Coronary artery (tissue), 2 donors: ENCODE measurements at regions not wholly inside any gene's neighbourhood (a gene's known extent, or its start where the extent isn't known, plus 50 kb on each side); places are given as distances from the start of the nearest gene placed in this dataset.

Experiments
- DNase-seq: peaks from one replicate; pipeline ENCODE4 v3.0.0-alpha.2; 2017; ENCODE audit warnings: low spot score
- H3K27ac ChIP-seq, 2 donors: fragments of 200-600 bp; sonication (generic); one replicate each; pipeline ENCODE4 v1.5.1; 2016 to 2019
- H3K4me3 ChIP-seq: fragments of 200-600 bp; sonication (generic); 2 replicates; pipeline ENCODE4 v1.5.1; 2016; ENCODE audit warnings: mild to moderate bottlenecking, moderate library complexity
- TF ChIP-seq, protein P1 (sequence below): fragments of 200-600 bp; sonication (generic); IDR thresholded peaks from one replicate; pipeline ENCODE4 v1.5.1; 2019; ENCODE audit warnings: antibody characterized with exemption

DNA sequence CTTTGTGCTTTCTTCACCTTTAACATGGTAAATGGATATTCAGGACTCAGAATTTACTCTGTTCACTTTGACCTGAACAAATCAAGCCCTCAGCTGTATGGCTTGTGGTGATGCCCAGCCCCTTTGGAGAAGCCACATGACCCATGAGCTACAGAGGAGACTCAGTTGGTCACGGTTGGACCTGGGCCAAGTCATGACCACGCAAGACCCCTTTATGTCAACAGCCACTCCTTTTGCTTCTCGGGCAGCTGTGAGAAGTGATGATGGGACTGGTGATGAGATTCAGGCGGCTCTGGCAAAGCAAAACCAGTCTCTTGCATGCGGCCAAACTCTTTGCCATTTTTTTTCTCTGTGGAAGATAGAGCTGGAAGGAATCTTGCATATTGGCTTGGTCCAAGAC is 96.5 kb upstream of the AJAP1 start:
- no peak for DNase-seq
- Histone ChIP-seq H3K4me3 (no peak overlapping the region), H3K27ac (no peak overlapping the region)
- TF ChIP-seq, protein P1, sequence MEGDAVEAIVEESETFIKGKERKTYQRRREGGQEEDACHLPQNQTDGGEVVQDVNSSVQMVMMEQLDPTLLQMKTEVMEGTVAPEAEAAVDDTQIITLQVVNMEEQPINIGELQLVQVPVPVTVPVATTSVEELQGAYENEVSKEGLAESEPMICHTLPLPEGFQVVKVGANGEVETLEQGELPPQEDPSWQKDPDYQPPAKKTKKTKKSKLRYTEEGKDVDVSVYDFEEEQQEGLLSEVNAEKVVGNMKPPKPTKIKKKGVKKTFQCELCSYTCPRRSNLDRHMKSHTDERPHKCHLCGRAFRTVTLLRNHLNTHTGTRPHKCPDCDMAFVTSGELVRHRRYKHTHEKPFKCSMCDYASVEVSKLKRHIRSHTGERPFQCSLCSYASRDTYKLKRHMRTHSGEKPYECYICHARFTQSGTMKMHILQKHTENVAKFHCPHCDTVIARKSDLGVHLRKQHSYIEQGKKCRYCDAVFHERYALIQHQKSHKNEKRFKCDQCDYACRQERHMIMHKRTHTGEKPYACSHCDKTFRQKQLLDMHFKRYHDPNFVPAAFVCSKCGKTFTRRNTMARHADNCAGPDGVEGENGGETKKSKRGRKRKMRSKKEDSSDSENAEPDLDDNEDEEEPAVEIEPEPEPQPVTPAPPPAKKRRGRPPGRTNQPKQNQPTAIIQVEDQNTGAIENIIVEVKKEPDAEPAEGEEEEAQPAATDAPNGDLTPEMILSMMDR = no peak

DNA sequence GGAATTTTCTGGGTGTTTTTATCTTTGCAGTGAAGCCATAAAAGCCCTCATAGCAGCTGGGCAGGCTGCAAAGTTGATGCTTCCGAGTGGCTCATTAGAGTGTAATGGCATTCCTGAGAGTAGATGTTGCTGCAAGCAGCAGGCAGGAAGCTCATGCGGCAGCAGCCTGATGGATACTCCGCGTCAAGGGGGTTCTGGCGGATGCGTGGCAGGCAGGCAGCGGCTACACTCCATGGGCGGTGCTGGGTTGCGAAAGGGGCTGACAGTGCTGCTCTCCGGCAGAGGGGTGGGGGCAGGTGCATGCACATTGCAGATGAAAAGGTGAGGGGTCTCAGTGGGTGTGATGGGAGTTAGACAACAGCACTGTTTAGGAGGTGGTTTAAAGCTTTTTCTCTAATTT is 93.2 kb upstream of the AJAP1 start:
- Histone ChIP-seq H3K27ac (no peak overlapping the region), H3K4me3 (no peak overlapping the region)
- no peak for DNase-seq
- TF ChIP-seq, protein P1 = no peak

DNA sequence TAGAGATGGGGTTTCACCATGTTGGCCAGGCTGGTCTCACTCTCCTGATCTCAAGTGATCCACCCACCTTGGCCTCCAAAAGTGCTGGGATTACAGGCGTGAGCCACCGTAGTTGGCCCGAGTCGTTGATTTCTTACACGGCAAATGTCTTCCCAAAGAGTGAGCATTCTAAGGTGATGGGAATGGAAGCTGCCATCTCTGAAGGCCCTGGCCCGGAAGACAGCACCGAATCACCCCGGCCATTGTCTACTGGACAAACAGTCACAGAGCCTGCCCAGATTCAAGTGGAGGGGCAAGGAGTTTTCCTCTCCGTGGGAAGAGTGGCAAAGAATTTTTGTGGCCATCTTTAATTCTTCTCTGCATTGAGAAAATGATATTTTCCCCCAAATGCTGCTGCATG is 92.1 kb upstream of the AJAP1 start:
- DNase-seq = no peak
- Histone ChIP-seq H3K4me3 (no peak overlapping the region), H3K27ac (no peak overlapping the region)
- TF ChIP-seq, protein P1 = no peak

DNA sequence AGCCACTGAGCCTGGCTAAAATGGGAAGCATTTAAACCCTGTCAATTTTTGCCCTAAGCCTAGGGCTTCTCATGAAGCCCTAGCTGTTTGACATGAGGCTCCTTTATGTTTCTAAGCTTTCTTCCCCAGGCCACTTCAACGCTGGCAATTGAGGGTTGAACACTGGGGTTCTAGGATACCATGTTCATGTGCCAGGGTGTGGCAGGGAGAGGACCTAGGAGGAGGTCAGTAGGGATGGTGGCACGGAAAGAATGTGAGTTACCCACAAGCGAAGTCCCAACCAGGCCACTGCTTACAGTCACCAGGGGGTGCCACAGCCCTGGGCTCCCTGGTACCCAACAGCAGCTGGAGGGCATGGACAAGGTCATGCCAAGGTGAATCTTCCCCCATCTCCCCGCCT is 90.8 kb upstream of the AJAP1 start:
- H3K27ac ChIP-seq = no peak overlapping the region
- H3K4me3 ChIP-seq = no peak overlapping the region
- TF ChIP-seq, protein P1 = no peak
- no peak for DNase-seq

DNA sequence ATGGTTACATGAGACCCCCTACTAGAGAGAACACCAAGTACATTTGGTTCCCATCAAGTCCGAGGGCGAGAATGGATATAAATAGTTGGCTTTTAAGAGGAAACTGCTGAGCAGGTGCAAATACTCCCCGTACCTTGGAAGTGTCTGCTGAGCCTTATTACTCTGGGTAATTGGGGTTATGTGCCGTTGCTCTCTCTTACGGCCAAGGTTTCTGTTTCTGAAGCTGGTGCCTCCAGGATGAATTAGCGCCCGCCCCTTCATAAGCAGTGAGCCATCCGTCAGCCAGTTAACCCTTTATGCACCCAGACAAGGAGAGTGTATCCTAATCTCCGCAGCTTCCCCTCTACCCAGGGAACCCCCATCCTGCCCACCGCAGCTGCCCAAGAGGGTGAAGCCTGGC is 90.4 kb upstream of the AJAP1 start:
- TF ChIP-seq, protein P1 = no peak
- H3K27ac ChIP-seq = no peak overlapping the region
- no peak for DNase-seq
- H3K4me3 ChIP-seq = no peak overlapping the region

DNA sequence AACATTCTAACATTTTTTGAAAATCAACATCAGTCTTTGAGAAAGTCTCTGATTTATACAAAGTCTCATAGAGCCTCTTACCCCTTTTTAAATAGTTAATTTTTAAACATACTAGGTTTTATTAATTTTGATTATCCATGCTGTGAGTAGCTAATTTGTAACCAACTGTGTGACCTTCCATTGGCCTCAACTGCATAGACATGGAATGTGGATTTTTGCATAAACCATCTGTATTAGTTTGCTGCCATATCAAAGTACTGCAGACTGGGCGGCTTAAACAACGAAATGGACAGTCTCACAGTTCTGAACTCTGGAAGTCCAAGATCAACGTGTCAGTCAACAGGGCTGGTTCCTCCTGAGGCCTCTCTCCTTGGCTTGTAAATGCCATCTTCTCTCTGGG is 89.2 kb upstream of the AJAP1 start:
- no peak for DNase-seq
- H3K4me3 ChIP-seq = no peak overlapping the region
- no peak overlapping the region for H3K27ac ChIP-seq
- TF ChIP-seq, protein P1 = no peak

DNA sequence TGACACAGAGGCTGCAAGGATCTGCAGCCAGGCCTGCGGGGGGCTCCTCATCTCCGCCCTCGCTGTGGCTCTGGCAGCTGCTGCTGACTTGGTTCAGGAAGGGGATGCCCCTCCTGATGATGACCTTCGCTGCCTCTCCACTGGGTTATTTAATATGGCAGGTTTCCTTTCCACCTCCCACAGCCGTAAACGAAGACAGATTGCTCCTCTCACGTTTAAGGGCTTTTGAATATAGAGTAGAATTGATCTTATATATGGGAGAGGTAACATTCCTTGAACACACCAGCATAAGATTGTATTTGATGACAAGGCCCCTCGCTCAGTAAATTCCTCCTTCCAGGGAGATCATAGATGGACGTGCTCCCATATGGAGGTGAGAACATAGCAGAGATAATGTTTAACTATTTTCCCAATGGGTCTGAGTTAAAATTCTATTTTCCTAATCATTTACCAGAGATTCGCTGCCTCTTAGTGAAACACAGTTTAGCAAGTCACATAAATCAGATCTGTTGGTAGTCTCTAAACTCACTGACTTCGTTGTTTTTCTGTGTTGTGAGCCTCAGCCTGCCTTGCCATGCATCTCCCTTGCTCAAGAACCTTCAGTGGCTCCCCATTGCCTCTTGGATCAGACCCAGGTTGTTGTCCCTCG is 88.5 kb upstream of the AJAP1 start:
- no peak overlapping the region for H3K4me3 ChIP-seq
- DNase-seq = no peak
- TF ChIP-seq, protein P1 = no peak
- no peak overlapping the region for H3K27ac ChIP-seq
